ENCODE measurements at regions not wholly inside any gene's neighbourhood (a gene's known extent, or its start where the extent isn't known, plus 50 kb on each side); places are given as distances from the start of the nearest gene placed in this dataset.

DNA sequence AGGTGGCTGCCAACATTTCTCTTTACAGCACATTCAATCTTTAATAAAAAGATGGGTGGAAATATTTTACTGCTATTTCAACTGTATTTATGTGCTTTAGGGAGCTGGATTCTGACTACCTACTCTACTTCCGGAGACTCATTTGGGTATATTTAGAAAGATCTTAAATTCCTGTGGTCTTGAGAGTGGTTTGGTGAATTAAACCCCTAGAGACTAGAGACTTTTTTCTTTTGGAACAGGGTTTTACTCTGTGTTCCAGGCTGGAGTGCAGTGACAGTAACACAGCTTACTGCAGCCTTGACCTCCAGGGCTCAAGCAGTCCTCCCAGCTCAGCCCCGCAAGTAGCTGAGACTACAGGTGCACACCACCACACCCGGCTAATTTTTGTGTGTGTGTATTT is 79.0 kb upstream of the HABP2 start:
- no peaks in the 10 kb centered on the region for H3K27me3 ChIP-seq (ENCODE audit: control insufficient read depth, insufficient read depth, low read length)
- H2AFZ ChIP-seq (ENCODE audit: low read length), result no peak overlapping the region
- no peaks in the 10 kb centered on the region for H3K4me1 ChIP-seq (ENCODE audit: control insufficient read depth, extremely low read depth, insufficient read depth, low read length)
- DNase-seq (ENCODE audit: low read depth in 2 of 2), result peak in 1 of 2 donors; percentile 72
- no peaks in the 10 kb centered on the region for H4K20me1 ChIP-seq (ENCODE audit: control insufficient read depth, extremely low read depth, insufficient read depth, low read length)
- H3K4me3 ChIP-seq (replicated peaks in 1 of 4; ENCODE audit: control extremely low read depth in 1 of 4, insufficient read depth in 1 of 4, low read depth in 3 of 4, low read length in 4 of 4), result no peak overlapping the region
- TF ChIP-seq, protein P1, sequence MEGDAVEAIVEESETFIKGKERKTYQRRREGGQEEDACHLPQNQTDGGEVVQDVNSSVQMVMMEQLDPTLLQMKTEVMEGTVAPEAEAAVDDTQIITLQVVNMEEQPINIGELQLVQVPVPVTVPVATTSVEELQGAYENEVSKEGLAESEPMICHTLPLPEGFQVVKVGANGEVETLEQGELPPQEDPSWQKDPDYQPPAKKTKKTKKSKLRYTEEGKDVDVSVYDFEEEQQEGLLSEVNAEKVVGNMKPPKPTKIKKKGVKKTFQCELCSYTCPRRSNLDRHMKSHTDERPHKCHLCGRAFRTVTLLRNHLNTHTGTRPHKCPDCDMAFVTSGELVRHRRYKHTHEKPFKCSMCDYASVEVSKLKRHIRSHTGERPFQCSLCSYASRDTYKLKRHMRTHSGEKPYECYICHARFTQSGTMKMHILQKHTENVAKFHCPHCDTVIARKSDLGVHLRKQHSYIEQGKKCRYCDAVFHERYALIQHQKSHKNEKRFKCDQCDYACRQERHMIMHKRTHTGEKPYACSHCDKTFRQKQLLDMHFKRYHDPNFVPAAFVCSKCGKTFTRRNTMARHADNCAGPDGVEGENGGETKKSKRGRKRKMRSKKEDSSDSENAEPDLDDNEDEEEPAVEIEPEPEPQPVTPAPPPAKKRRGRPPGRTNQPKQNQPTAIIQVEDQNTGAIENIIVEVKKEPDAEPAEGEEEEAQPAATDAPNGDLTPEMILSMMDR (conservative IDR thresholded peaks at IDR 0.05 in 1 of 2, IDR thresholded peaks at IDR 0.05 in 1 of 2; ENCODE audit: low read depth in 1 of 2, low read length in 2 of 2), result no peak
- TF ChIP-seq EZH2 (IDR thresholded peaks at IDR 0.05; ENCODE audit: low read length, missing control alignments), result no peak
- H3K36me3 ChIP-seq (ENCODE audit: control insufficient read depth, insufficient read depth, low read length), result no peaks in the 10 kb centered on the region
- H3K27ac ChIP-seq (ENCODE audit: insufficient read depth, low read length), result no peak overlapping the region
- H3K9ac ChIP-seq (ENCODE audit: insufficient read depth, low read length), result no peak overlapping the region
- no peaks in the 10 kb centered on the region for H3K9me3 ChIP-seq (ENCODE audit: control insufficient read depth, insufficient read depth, low read depth, low read length)
- H3K79me2 ChIP-seq (ENCODE audit: control insufficient read depth, insufficient read depth, low read length), result no peaks in the 10 kb centered on the region
- no peak overlapping the region for H3K4me2 ChIP-seq (ENCODE audit: extremely low read depth, insufficient read depth, low read length)

DNA sequence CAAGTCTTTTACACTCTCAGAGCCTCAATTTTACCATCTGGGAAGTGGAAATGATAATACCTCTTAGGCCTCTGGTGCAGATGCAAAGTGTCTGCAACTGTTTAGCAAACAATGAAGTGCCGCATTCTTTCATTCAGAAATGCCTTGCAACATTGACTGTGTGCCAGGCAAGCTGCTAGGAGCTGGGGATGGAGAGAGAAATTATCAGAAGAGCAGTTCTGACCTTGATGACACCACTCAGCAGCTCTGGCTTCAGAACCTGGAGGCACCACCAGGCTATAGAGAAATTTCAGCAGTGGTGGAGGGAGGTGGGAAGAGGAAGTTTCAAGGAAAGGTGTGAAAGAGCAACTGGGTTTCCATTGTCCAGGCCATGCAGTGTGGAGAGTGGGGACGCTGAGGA is 78.1 kb upstream of the HABP2 start:
- peak in 1 of 2 donors; percentile 33 for DNase-seq (ENCODE audit: low read depth in 2 of 2)
- H3K4me3 ChIP-seq (replicated peaks in 1 of 4; ENCODE audit: control extremely low read depth in 1 of 4, insufficient read depth in 1 of 4, low read depth in 3 of 4, low read length in 4 of 4), result no peak overlapping the region

GRCh38 chr10:113475381-113475807 is 77.5 kb upstream of the HABP2 start:
- TF ChIP-seq EZH2 (IDR thresholded peaks at IDR 0.05; ENCODE audit: low read length, missing control alignments), result no peak
- TF ChIP-seq, protein P1 (conservative IDR thresholded peaks at IDR 0.05 in 1 of 2, IDR thresholded peaks at IDR 0.05 in 1 of 2; ENCODE audit: low read depth in 1 of 2, low read length in 2 of 2), result no peak
- Histone ChIP-seq H3K4me3 (replicated peaks in 1 of 4; ENCODE audit: control extremely low read depth in 1 of 4, insufficient read depth in 1 of 4, low read depth in 3 of 4, low read length in 4 of 4) (no peak overlapping the region), H3K36me3 (ENCODE audit: control insufficient read depth, insufficient read depth, low read length) (no peaks in the 10 kb centered on the region), H3K4me1 (ENCODE audit: control insufficient read depth, extremely low read depth, insufficient read depth, low read length) (no peaks in the 10 kb centered on the region), H2AFZ (ENCODE audit: low read length) (no peak overlapping the region), H4K20me1 (ENCODE audit: control insufficient read depth, extremely low read depth, insufficient read depth, low read length) (no peaks in the 10 kb centered on the region), H3K27me3 (ENCODE audit: control insufficient read depth, insufficient read depth, low read length) (no peaks in the 10 kb centered on the region), H3K9ac (ENCODE audit: insufficient read depth, low read length) (no peak overlapping the region), H3K79me2 (ENCODE audit: control insufficient read depth, insufficient read depth, low read length) (no peaks in the 10 kb centered on the region), H3K4me2 (ENCODE audit: extremely low read depth, insufficient read depth, low read length) (no peak overlapping the region), H3K27ac (ENCODE audit: insufficient read depth, low read length) (no peak overlapping the region), H3K9me3 (ENCODE audit: control insufficient read depth, insufficient read depth, low read depth, low read length) (no peaks in the 10 kb centered on the region)
- DNase-seq (ENCODE audit: low read depth in 2 of 2), result peak in 1 of 2 donors; percentile 91

More for the DNA sequence above, 78.1 kb upstream of the HABP2 start:
- no peaks in the 10 kb centered on the region for H3K4me1 ChIP-seq (ENCODE audit: control insufficient read depth, extremely low read depth, insufficient read depth, low read length)
- H3K9me3 ChIP-seq (ENCODE audit: control insufficient read depth, insufficient read depth, low read depth, low read length), result no peaks in the 10 kb centered on the region
- no peaks in the 10 kb centered on the region for H4K20me1 ChIP-seq (ENCODE audit: control insufficient read depth, extremely low read depth, insufficient read depth, low read length)
- no peak overlapping the region for H2AFZ ChIP-seq (ENCODE audit: low read length)
- H3K9ac ChIP-seq (ENCODE audit: insufficient read depth, low read length), result no peak overlapping the region
- TF ChIP-seq, protein P1 (conservative IDR thresholded peaks at IDR 0.05 in 1 of 2, IDR thresholded peaks at IDR 0.05 in 1 of 2; ENCODE audit: low read depth in 1 of 2, low read length in 2 of 2), result no peak
- no peak for TF ChIP-seq EZH2 (IDR thresholded peaks at IDR 0.05; ENCODE audit: low read length, missing control alignments)
- no peak overlapping the region for H3K4me2 ChIP-seq (ENCODE audit: extremely low read depth, insufficient read depth, low read length)
- no peaks in the 10 kb centered on the region for H3K27me3 ChIP-seq (ENCODE audit: control insufficient read depth, insufficient read depth, low read length)
- no peak overlapping the region for H3K27ac ChIP-seq (ENCODE audit: insufficient read depth, low read length)
- H3K79me2 ChIP-seq (ENCODE audit: control insufficient read depth, insufficient read depth, low read length), result no peaks in the 10 kb centered on the region
- no peaks in the 10 kb centered on the region for H3K36me3 ChIP-seq (ENCODE audit: control insufficient read depth, insufficient read depth, low read length)

All from fibroblast of lung (primary cell).